Fibroblast of the conjunctiva (primary cell): ENCODE measurements at regions not wholly inside any gene's neighbourhood (a gene's known extent, or its start where the extent isn't known, plus 50 kb on each side); places are given as distances from the start of the nearest gene placed in this dataset.
"Not testable (repeated sequence)": the region's sequence is repeated elsewhere in the genome, so short reads cannot be mapped to it uniquely, and the experiment has no call there.

Source experiments
- DNase-seq: peaks from one replicate; pipeline ENCODE4 v3.0.0-alpha.2; 2010; ENCODE audit warnings: low read depth

- no peak for DNase-seq
Observed at GRCh38 chr7:131959106-131959812, 402.8 kb upstream of the PODXL start.

- no peak for DNase-seq
Observed at GRCh38 chr7:131957338-131958020, 401.1 kb upstream of the PODXL start.

GRCh38 chr7:131956864-131957263 lies 400.4 kb upstream of the PODXL start:
- DNase-seq, result no peak

- DNase-seq, result no peak
Observed at GRCh38 chr7:131955679-131956078, 399.3 kb upstream of the PODXL start.

GRCh38 chr7:131953184-131953583 lies 396.8 kb upstream of the PODXL start:
- no peak for DNase-seq

- no peak for DNase-seq
Observed at GRCh38 chr7:131952365-131952764, 395.9 kb upstream of the PODXL start.

- no peak for DNase-seq
Observed at GRCh38 chr7:131950758-131951157, 394.3 kb upstream of the PODXL start.

GRCh38 chr7:131949659-131950058 lies 393.2 kb upstream of the PODXL start:
- no peak for DNase-seq

GRCh38 chr7:131948434-131949053 lies 392.1 kb upstream of the PODXL start:
- no peak for DNase-seq

- no peak for DNase-seq
Observed at GRCh38 chr7:131947661-131948060, 391.2 kb upstream of the PODXL start.

- DNase-seq, result no peak
Observed at GRCh38 chr7:131945957-131946544, 389.6 kb upstream of the PODXL start.

GRCh38 chr7:131945313-131945911 lies 389.0 kb upstream of the PODXL start:
- DNase-seq, result no peak

- no peak for DNase-seq
Observed at GRCh38 chr7:131944556-131945069, 388.2 kb upstream of the PODXL start.

GRCh38 chr7:131943646-131944045 lies 387.2 kb upstream of the PODXL start:
- no peak for DNase-seq

GRCh38 chr7:131943211-131943610 lies 386.8 kb upstream of the PODXL start:
- no peak for DNase-seq

- DNase-seq, result no peak
Observed at GRCh38 chr7:131942287-131943150, 386.1 kb upstream of the PODXL start.

- no peak for DNase-seq
Observed at GRCh38 chr7:131941291-131941690, 384.9 kb upstream of the PODXL start.

GRCh38 chr7:131940621-131941165 lies 384.3 kb upstream of the PODXL start:
- DNase-seq, result no peak

- DNase-seq, result not testable (repeated sequence)
Observed at GRCh38 chr7:131938788-131939187, 382.4 kb upstream of the PODXL start.

GRCh38 chr7:131937868-131938267 lies 381.4 kb upstream of the PODXL start:
- DNase-seq, result no peak

- no peak for DNase-seq
Observed at GRCh38 chr7:131935180-131935579, 378.8 kb upstream of the PODXL start.
